Smooth muscle cell (in vitro differentiated cells): ENCODE measurements at regions not wholly inside any gene's neighbourhood (a gene's known extent, or its start where the extent isn't known, plus 50 kb on each side); places are given as distances from the start of the nearest gene placed in this dataset.

Source experiments
- DNase-seq: peaks from one replicate; lab custom pipeline; 2025; ENCODE audit not compliant: unreplicated experiment; lab: John Stamatoyannopoulos, UW
- H2AFZ ChIP-seq: fragments of 200-600 bp; sonication (generic); 2 replicates; pipeline ENCODE4 v1.6.0; 2016; ENCODE audit warnings: antibody characterized with exemption, low read depth, mild to moderate bottlenecking
- H3F3A ChIP-seq: fragments of 200-600 bp; sonication (generic); 2 replicates; pipeline ENCODE4 v1.6.0; 2017; ENCODE audit warnings: antibody characterized with exemption, low read depth
- H3K27ac ChIP-seq: fragments of 200-600 bp; sonication (generic); 2 replicates; pipeline ENCODE4 v1.5.1; 2016; ENCODE audit warnings: low read depth, mild to moderate bottlenecking
- H3K27me3 ChIP-seq: fragments of 200-600 bp; sonication (generic); 2 replicates; pipeline ENCODE4 v1.6.1; 2016; ENCODE audit warnings: low read depth, mild to moderate bottlenecking
- H3K36me3 ChIP-seq: fragments of 200-600 bp; sonication (generic); 2 replicates; pipeline ENCODE4 v1.5.1; 2016; ENCODE audit warnings: low read depth
- H3K4me1 ChIP-seq: fragments of 200-600 bp; sonication (generic); 2 replicates; pipeline ENCODE4 v1.5.1; 2016; ENCODE audit warnings: low read depth
- H3K4me2 ChIP-seq: fragments of 200-600 bp; sonication (generic); 2 replicates; pipeline ENCODE4 v1.6.0; 2016; ENCODE audit warnings: mild to moderate bottlenecking
- H3K4me3 ChIP-seq: fragments of 200-600 bp; sonication (generic); 2 replicates; pipeline ENCODE4 v1.5.1; 2016; ENCODE audit warnings: mild to moderate bottlenecking
- H3K79me2 ChIP-seq: fragments of 200-600 bp; sonication (generic); 2 replicates; pipeline ENCODE4 v1.6.0; 2016; ENCODE audit warnings: low read depth, mild to moderate bottlenecking
- H3K9ac ChIP-seq: fragments of 200-600 bp; sonication (generic); 2 replicates; pipeline ENCODE4 v1.6.0; 2016; ENCODE audit warnings: low read depth
- H3K9me3 ChIP-seq: fragments of 200-600 bp; sonication (generic); replicated peaks from 2 replicates; pipeline ENCODE4 v1.5.1; 2016; ENCODE audit warnings: low read depth
- H4K20me1 ChIP-seq: fragments of 200-600 bp; sonication (generic); 2 replicates; pipeline ENCODE4 v1.6.0; 2016; ENCODE audit warnings: low read depth
- CTCF ChIP-seq: fragments of 200-600 bp; sonication (generic); IDR thresholded peaks from 2 replicates; pipeline ENCODE4 v1.5.1; 2017; ENCODE audit warnings: borderline replicate concordance, mild to moderate bottlenecking, antibody characterized with exemption; ENCODE audit not compliant: insufficient read depth, poor library complexity, severe bottlenecking
- WGBS: methylation state at CpG from one replicate; pipeline ENCODE4 v1.1.7; 2016; ENCODE audit warnings: low lambda C conversion rate; 5-methylcytosine and 5-hydroxymethylcytosine counted together

- H3K4me3 ChIP-seq, result no peak overlapping the region
- no peaks in the 10 kb centered on the region for H4K20me1 ChIP-seq
- no peak overlapping the region for H3K9ac ChIP-seq
- peak overlapping the region; percentile 4 for H3K4me2 ChIP-seq
- H3F3A ChIP-seq, result no peaks in the 10 kb centered on the region
- no peaks in the 10 kb centered on the region for H3K9me3 ChIP-seq
- 45% methylated on average over 4 of the region's 4 CpGs for WGBS
- H3K36me3 ChIP-seq, result no peaks in the 10 kb centered on the region
- no peaks in the 10 kb centered on the region for H3K27me3 ChIP-seq
- DNase-seq, result no peak
- H2AFZ ChIP-seq, result peak overlapping the region; percentile 31
- no peak overlapping the region for H3K27ac ChIP-seq
- H3K4me1 ChIP-seq, result peaks cover 6% of the 10 kb centered on the region
- no peaks in the 10 kb centered on the region for H3K79me2 ChIP-seq
- TF ChIP-seq CTCF, result no peak
Observed at GRCh38 chr10:10787586-10787985, 230.1 kb upstream of the CELF2 start.

- Histone ChIP-seq H3K9ac (no peak overlapping the region), H4K20me1 (no peaks in the 10 kb centered on the region), H3K4me2 (no peak overlapping the region), H3K27me3 (no peaks in the 10 kb centered on the region), H2AFZ (no peak overlapping the region), H3K4me1 (peaks cover 13% of the 10 kb centered on the region), H3K9me3 (no peaks in the 10 kb centered on the region), H3K79me2 (no peaks in the 10 kb centered on the region), H3F3A (no peaks in the 10 kb centered on the region), H3K4me3 (no peak overlapping the region), H3K27ac (no peak overlapping the region), H3K36me3 (no peaks in the 10 kb centered on the region)
- DNase-seq, result no peak
- TF ChIP-seq CTCF, result no peak
- WGBS, result 74% methylated on average over 4 of the region's 4 CpGs
Observed at GRCh38 chr10:10788761-10789160, 228.9 kb upstream of the CELF2 start.

GRCh38 chr10:10791869-10792268 is 225.8 kb upstream of the CELF2 start:
- Histone ChIP-seq H3K9ac (no peak overlapping the region), H3K27me3 (no peaks in the 10 kb centered on the region), H3K4me2 (no peak overlapping the region), H3F3A (no peaks in the 10 kb centered on the region), H2AFZ (no peak overlapping the region), H3K4me1 (peaks cover 29% of the 10 kb centered on the region), H3K4me3 (no peak overlapping the region), H3K36me3 (no peaks in the 10 kb centered on the region), H3K27ac (no peak overlapping the region), H4K20me1 (no peaks in the 10 kb centered on the region), H3K79me2 (no peaks in the 10 kb centered on the region), H3K9me3 (no peaks in the 10 kb centered on the region)
- no peak for TF ChIP-seq CTCF
- WGBS, result 92% methylated on average over 3 of the region's 3 CpGs
- no peak for DNase-seq

GRCh38 chr10:10792681-10793080 is 225.0 kb upstream of the CELF2 start:
- no peak for DNase-seq
- H2AFZ ChIP-seq, result no peak overlapping the region
- peaks cover 35% of the 10 kb centered on the region for H3K4me1 ChIP-seq
- no peak overlapping the region for H3K4me3 ChIP-seq
- TF ChIP-seq CTCF, result no peak
- H3K79me2 ChIP-seq, result no peaks in the 10 kb centered on the region
- H3F3A ChIP-seq, result peaks cover 3% of the 10 kb centered on the region
- no peaks in the 10 kb centered on the region for H3K36me3 ChIP-seq
- no peaks in the 10 kb centered on the region for H3K27me3 ChIP-seq
- WGBS, result 7% methylated on average over 3 of the region's 3 CpGs
- H3K9ac ChIP-seq, result no peak overlapping the region
- H3K27ac ChIP-seq, result peak overlapping the region; percentile 11
- no peaks in the 10 kb centered on the region for H3K9me3 ChIP-seq
- peak overlapping the region; percentile 57 for H3K4me2 ChIP-seq
- no peaks in the 10 kb centered on the region for H4K20me1 ChIP-seq
